CD14-positive monocyte (primary cell): ENCODE measurements at regions not wholly inside any gene's neighbourhood (a gene's known extent, or its start where the extent isn't known, plus 50 kb on each side); places are given as distances from the start of the nearest gene placed in this dataset.

Experiments
- DNase-seq, 3 donors: peaks; one replicate each; pipeline ENCODE4 v3.0.0-alpha.2; 2011 to 2022
- H2AFZ ChIP-seq: 2 replicates; pipeline ENCODE4 v1.6.0; 2012; ENCODE audit warnings: mild to moderate bottlenecking, low read depth, low read length, inconsistent platforms; ENCODE audit not compliant: insufficient read depth, poor library complexity, severe bottlenecking
- H3K27ac ChIP-seq, 2 donors: 1 replicate in 1 of 2; 2 replicates in 1 of 2; pipeline ENCODE4 v1.5.1; 2012 to 2013; ENCODE audit warnings: low read length in 2 of 2, control low read depth in 1 of 2, inconsistent platforms in 1 of 2, low read depth in 1 of 2, mild to moderate bottlenecking in 1 of 2
- H3K27me3 ChIP-seq, 2 donors: one replicate each; pipeline versions ENCODE4 v1.6.0 to v1.6.1; 2011 to 2013; ENCODE audit warnings: low read length in 2 of 2; ENCODE audit not compliant: control insufficient read depth in 2 of 2, insufficient read depth in 2 of 2
- H3K36me3 ChIP-seq, 2 donors: replicated peaks in 1 of 2; 1 replicate in 1 of 2; 2 replicates in 1 of 2; pipeline versions ENCODE4 v1.5.1 to v1.6.1; 2012 to 2013; ENCODE audit warnings: low read length in 2 of 2, control low read depth in 1 of 2, inconsistent platforms in 1 of 2, mild to moderate bottlenecking in 1 of 2; ENCODE audit not compliant: insufficient read depth in 2 of 2, control insufficient read depth in 1 of 2
- H3K4me1 ChIP-seq, 2 donors: 1 replicate in 1 of 2; 2 replicates in 1 of 2; pipeline versions ENCODE4 v1.5.1 to v1.6.1; 2012 to 2013; ENCODE audit warnings: low read length in 2 of 2, control low read depth in 1 of 2, inconsistent platforms in 1 of 2, mild to moderate bottlenecking in 1 of 2, moderate library complexity in 1 of 2; ENCODE audit not compliant: insufficient read depth in 2 of 2, control insufficient read depth in 1 of 2
- H3K4me2 ChIP-seq: replicated peaks from 2 replicates; pipeline ENCODE3; 2012; ENCODE audit warnings: low read length, moderate library complexity, mild to moderate bottlenecking; ENCODE audit not compliant: poor library complexity, severe bottlenecking; ENCODE audit errors: extremely low read depth
- H3K4me3 ChIP-seq, 3 experiments: fragments of 200-600 bp in 1 of 3; sonication (generic) in 1 of 3; replicated peaks in 1 of 3; 1 replicate in 2 of 3; 2 replicates in 1 of 3; pipeline ENCODE4 v1.5.1; 2011 to 2013; ENCODE audit warnings: low read length in 3 of 3, mild to moderate bottlenecking in 3 of 3, control low read depth in 2 of 3, low read depth in 2 of 3, inconsistent platforms in 1 of 3, moderate library complexity in 1 of 3
- H3K79me2 ChIP-seq: 2 replicates; pipeline ENCODE4 v1.6.0; 2012; ENCODE audit warnings: mild to moderate bottlenecking, control low read depth, inconsistent platforms, low read length, moderate library complexity; ENCODE audit not compliant: insufficient read depth
- H3K9ac ChIP-seq: 2 replicates; pipeline ENCODE4 v1.6.0; 2017; ENCODE audit warnings: low read length, mild to moderate bottlenecking; ENCODE audit not compliant: insufficient read depth, poor library complexity, severe bottlenecking
- H3K9me3 ChIP-seq, 2 donors: replicated peaks in 1 of 2; 1 replicate in 1 of 2; 2 replicates in 1 of 2; pipeline versions ENCODE4 v1.5.1 to v1.6.1; 2012 to 2013; ENCODE audit warnings: low read length in 2 of 2, control low read depth in 1 of 2; ENCODE audit not compliant: control insufficient read depth in 1 of 2, insufficient read depth in 1 of 2
- H4K20me1 ChIP-seq: 2 replicates; pipeline ENCODE4 v1.6.0; 2012; ENCODE audit warnings: mild to moderate bottlenecking, low read length, control low read depth, moderate library complexity; ENCODE audit not compliant: insufficient read depth
- H3K27ac Mint-ChIP-seq, 7 donors: one replicate each; pipeline ENCODE4 v1.8.0; 2020; ENCODE audit warnings: mild to moderate bottlenecking in 7 of 7, mixed read lengths in 7 of 7, moderate library complexity in 6 of 7, inconsistent platforms in 2 of 7
- H3K27me3 Mint-ChIP-seq, 3 donors: one replicate each; pipeline ENCODE4 v1.8.0; 2021 to 2022; ENCODE audit warnings: low read depth in 3 of 3, mild to moderate bottlenecking in 3 of 3, mixed read lengths in 3 of 3, moderate library complexity in 3 of 3, inconsistent platforms in 1 of 3
- H3K36me3 Mint-ChIP-seq, 2 donors: one replicate each; pipeline ENCODE4 v1.8.0; 2020; ENCODE audit warnings: mixed read lengths in 2 of 2, inconsistent platforms in 1 of 2, mild to moderate bottlenecking in 1 of 2
- H3K4me1 Mint-ChIP-seq: one replicate; pipeline ENCODE4 v1.8.0; 2020; ENCODE audit warnings: mild to moderate bottlenecking, mixed read lengths
- H3K4me3 Mint-ChIP-seq, 2 donors: one replicate each; pipeline ENCODE4 v1.8.0; 2020; ENCODE audit warnings: mild to moderate bottlenecking in 2 of 2, mixed read lengths in 2 of 2, moderate library complexity in 1 of 2
- H3K9me3 Mint-ChIP-seq, 7 donors: one replicate each; pipeline ENCODE4 v1.8.0; 2020 to 2022; ENCODE audit warnings: mixed read lengths in 7 of 7, mild to moderate bottlenecking in 6 of 7, moderate library complexity in 6 of 7, inconsistent platforms in 2 of 7
- CTCF ChIP-seq: fragments of 200-600 bp; IDR thresholded peaks from one replicate; pipeline ENCODE4 v1.8.0; 2022; ENCODE audit warnings: antibody characterized with exemption, mild to moderate bottlenecking
- WGBS: methylation state at CpG from one replicate; pipeline ENCODE4 v1.1.5; 2013; ENCODE audit warnings: missing lambda C conversion rate; ENCODE audit not compliant: insufficient coverage; 5-methylcytosine and 5-hydroxymethylcytosine counted together
- intact Hi-C, 2 donors: fragments of 100-400 bp; cut with micrococcal nuclease; formaldehyde crosslinking; loops; one replicate each; pipeline versions ENCODE4 v1.15.0 to v1.15.1; 2023

GRCh38 chr10:111970111-111970510 is 213.5 kb downstream of the GPAM start:
- H3K9me3 ChIP-seq: peaks cover under 1 to 4% of the 10 kb centered on the region in 2 donors
- H3K4me3 ChIP-seq: no peak overlapping the region
- no peaks in the 10 kb centered on the region for H3K4me1 Mint-ChIP-seq
- H4K20me1 ChIP-seq: no peaks in the 10 kb centered on the region
- H2AFZ ChIP-seq: no peak overlapping the region
- no CpG with 5 or more reads among the region's 5 CpGs for WGBS
- no peak overlapping the region for H3K4me3 Mint-ChIP-seq
- H3K36me3 Mint-ChIP-seq: no peaks in the 10 kb centered on the region
- no peaks in the 10 kb centered on the region for H3K36me3 ChIP-seq
- H3K79me2 ChIP-seq: no peaks in the 10 kb centered on the region
- H3K9ac ChIP-seq: no peak overlapping the region
- H3K27me3 ChIP-seq: no peaks in the 10 kb centered on the region
- H3K27ac ChIP-seq: no peak overlapping the region
- DNase-seq: no peak
- peaks cover 0 to 7% (median 2%) of the 10 kb centered on the region in 7 donors for H3K9me3 Mint-ChIP-seq
- H3K4me2 ChIP-seq: no peak overlapping the region
- no peaks in the 10 kb centered on the region for H3K4me1 ChIP-seq
- intact Hi-C loops: no loop called here
- no peak overlapping the region for H3K27ac Mint-ChIP-seq
- TF ChIP-seq CTCF: no peak
- H3K27me3 Mint-ChIP-seq: no peaks in the 10 kb centered on the region

GRCh38 chr10:111972109-111972508 is 211.5 kb downstream of the GPAM start:
- H3K36me3 Mint-ChIP-seq: no peaks in the 10 kb centered on the region

More at GRCh38 chr10:111972109-111972508, 211.5 kb downstream of the GPAM start:
- Histone ChIP-seq H2AFZ (no peak overlapping the region), H3K27me3 (no peaks in the 10 kb centered on the region), H3K27ac (no peak overlapping the region), H3K9me3 (peaks cover 0 to 4% of the 10 kb centered on the region in 2 donors), H3K4me3 (no peak overlapping the region), H3K9ac (no peak overlapping the region), H3K4me2 (no peak overlapping the region), H3K79me2 (no peaks in the 10 kb centered on the region), H3K4me1 (no peaks in the 10 kb centered on the region), H4K20me1 (no peaks in the 10 kb centered on the region), H3K36me3 (no peaks in the 10 kb centered on the region)
- no peaks in the 10 kb centered on the region for H3K4me1 Mint-ChIP-seq
- peaks cover 0 to 5% (median 0%) of the 10 kb centered on the region in 7 donors for H3K9me3 Mint-ChIP-seq
- TF ChIP-seq CTCF: no peak
- H3K27ac Mint-ChIP-seq: no peak overlapping the region
- DNase-seq: no peak
- intact Hi-C loops: no loop called here
- no peaks in the 10 kb centered on the region for H3K27me3 Mint-ChIP-seq
- 87% methylated on average over 3 of the region's 5 CpGs for WGBS
- no peak overlapping the region for H3K4me3 Mint-ChIP-seq
